ENCODE measurements at regions not wholly inside any gene's neighbourhood (a gene's known extent, or its start where the extent isn't known, plus 50 kb on each side); places are given as distances from the start of the nearest gene placed in this dataset.

DNA sequence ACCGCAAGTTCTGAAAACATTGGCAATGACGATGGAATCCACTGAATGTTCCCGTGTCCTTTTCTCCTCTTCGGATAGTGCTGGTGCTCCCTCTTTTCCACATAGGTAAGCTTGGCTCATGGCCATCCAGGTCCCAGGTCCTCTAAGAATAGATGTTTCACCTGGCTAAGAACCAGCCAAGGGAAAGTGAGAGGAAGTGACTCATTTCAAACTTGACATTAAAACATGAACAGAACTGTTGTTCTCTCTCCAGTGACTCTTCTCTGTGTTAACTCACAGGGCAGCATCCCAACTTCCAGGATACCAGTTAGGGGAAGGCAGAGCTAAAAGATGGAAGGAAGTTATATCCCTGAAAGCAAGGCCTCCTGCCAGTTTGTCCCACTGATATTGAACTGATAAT is 493.8 kb upstream of the CHRM3 start:
- no peak for DNase-seq

DNA sequence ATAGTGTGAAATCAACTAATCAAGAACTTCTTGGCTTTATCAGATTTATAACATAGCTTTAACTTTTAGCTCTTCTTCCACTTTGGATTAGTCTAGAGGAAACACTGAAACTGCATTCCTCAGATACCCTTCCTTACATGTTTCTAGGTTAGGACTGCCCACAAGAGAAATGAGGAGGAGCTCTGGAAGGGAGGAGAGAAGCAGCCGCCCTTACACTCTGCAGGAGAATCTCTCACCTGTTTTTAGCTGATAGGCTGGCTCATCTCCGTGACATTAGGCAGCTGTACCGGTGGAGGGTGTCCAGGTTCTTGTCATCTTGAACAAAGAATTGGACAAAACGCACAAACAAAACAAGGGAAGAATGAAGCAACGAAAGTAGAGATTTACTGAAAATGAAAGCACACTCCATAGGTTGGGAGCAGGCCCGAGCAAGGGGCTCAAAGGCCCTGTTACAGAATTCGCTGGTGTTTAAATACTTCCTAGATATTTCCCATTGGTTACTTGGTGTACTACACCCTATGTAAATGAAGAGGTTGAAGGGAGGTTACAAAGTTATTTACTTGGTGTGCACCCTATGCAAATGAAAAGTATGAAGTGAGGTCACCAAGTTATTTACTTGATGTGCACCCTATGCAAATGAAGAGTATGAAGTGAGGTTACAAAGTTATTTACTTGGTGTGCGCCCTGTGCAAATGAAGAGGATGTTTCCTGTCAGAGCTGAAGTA is 524.9 kb upstream of the CHRM3 start:
- DNase-seq, result no peak

DNA sequence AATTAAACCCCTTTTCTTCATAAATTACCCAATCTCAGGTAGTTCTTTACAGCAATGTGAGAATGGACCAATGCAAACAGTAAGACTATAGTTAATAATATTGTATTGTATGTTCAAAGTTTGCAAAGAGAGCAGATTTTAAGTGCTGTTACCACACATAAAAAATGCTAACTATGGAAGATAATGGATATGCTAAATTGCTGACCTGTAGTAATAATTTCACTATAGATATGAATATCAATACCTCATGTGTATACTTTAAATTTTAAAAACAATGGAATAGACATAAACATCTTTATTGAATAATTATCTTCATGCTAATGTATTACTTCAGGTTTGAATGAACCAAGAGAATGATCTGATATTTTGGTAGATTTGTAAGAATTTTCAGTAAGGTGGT is 552.4 kb upstream of the CHRM3 start:
- DNase-seq, result no peak

DNA sequence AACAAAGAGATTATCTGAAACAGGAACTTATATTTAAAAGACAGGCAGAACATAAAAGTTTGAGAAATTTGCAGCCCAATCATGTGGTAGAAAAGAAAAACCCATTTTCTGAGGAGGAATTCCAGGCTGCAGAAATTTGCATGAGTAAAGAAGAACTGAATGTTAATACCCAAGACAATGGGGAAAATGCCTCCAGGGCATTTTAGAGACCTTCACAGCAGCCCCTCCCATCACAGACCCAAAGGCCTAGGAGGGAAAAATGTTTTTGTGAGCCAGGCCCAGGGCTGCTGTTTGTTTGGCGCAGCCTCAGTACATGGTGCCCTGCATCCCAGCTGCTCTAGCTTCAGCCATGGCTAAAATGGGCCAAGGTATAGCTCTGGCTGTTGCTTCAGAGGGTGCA is 554.3 kb upstream of the CHRM3 start:
- DNase-seq, result no peak

DNA sequence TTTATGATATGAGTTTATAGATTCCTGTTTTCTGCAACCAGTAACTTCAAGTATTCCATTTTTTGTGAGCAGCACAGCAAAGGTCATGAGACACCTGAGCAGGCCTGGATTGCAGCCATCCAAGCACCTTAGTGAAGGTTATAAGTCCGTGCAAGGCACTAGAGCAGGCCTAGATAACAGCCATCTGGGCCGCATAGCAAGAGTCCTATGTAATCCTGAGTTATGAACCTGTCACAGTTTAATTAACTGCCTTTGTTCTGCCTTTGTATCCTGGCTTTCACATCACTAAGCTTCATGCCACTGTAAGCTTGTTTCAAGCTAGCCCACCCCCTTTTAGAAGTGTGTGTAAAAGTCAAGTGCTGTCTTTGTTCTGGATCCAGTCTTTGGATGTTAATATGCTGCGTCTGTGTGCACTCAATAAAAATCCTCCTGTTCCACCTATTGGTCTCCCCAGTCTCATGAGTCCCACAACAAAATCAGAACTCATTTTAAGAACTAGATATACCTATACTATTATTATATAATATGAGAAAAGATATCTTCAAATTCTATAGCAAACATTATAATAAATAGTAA is 556.2 kb upstream of the CHRM3 start:
- no peak for DNase-seq

DNA sequence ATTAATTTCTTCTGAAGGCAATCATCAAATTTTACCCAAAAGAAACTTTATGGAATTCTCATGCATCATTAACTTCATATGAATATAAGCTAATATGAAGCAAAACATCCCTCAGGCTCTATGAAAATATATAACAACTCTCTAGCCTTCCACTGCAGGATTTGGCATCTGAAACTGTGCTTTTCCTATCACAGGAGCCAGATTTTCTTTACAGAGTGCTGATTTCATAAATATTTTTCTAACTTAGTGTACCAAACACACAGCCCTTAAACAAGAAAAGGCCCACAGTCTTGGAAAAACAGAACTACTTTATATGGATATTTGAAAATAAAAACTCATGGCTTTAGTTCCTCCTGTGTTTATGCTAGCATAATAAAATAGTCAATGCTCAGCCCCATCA is 559.5 kb upstream of the CHRM3 start:
- no peak for DNase-seq

DNA sequence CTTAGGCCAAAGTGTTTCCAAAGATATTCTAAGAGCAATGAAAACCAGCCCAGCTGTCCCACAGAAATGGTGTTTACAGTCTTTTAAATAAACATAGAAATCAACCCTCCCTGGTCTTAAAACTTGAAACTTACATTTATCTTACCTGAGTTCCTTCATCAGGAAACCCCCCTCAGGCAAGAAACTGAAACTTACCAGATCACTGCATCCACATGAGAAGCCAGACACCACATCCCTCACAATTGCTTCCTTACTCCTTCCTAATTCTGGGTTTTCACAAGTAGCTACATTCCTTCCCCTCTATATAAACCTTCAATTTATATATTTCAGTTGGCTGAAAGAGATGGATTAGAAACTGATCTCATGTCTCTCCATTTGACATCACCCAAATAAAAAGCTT is 563.0 kb upstream of the CHRM3 start:
- DNase-seq, result no peak

DNA sequence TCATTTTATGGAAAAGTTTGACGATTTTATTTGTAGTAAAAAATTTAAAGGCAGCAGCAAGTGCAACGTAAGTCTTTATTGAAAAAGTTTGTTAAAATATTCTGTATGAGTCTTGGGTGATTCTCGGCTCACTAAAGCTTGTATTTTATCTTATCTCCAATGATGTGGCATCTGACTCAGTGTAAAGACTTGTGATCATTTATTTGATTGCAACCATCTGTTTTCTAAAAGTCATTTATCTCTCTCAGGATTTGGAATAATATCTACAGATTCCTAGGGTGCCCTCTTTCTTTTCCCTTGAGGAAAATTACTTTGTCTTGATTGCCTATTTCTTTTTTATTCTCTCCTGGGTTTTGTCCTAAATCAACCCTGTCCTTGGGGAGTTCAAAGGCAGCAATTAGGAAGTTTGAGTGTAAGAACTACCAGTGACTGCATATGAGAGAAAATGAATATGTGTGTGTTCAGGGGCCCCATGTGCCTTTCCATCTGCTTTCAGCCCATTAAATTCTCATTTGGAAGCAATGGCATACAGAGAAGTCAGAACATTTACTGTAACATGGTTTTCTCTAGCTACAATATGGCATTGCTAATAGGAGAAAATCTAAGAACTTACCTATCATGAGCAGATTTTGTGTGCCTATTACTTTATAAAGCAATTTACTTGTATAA is 575.0 kb upstream of the CHRM3 start:
- DNase-seq, result no peak

DNA sequence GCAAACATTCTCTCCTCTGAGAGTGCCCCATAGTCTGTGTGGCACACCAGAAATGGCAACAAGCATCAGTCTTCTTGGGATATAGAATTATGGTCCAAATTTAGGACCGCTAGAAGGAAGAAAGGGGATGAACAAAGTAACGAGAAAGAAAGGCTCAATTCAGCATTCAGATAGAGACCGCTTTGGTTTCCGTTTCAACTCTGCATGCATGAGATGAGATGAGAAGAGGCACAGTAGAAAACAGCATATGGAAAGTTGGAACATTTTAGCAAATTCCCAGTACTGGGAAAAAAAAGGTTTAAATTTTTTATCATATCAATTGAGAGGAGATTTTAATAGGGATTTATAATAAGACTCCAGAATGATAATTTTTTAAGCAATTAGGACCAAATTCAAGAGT is 595.5 kb upstream of the CHRM3 start:
- no peak for DNase-seq

DNA sequence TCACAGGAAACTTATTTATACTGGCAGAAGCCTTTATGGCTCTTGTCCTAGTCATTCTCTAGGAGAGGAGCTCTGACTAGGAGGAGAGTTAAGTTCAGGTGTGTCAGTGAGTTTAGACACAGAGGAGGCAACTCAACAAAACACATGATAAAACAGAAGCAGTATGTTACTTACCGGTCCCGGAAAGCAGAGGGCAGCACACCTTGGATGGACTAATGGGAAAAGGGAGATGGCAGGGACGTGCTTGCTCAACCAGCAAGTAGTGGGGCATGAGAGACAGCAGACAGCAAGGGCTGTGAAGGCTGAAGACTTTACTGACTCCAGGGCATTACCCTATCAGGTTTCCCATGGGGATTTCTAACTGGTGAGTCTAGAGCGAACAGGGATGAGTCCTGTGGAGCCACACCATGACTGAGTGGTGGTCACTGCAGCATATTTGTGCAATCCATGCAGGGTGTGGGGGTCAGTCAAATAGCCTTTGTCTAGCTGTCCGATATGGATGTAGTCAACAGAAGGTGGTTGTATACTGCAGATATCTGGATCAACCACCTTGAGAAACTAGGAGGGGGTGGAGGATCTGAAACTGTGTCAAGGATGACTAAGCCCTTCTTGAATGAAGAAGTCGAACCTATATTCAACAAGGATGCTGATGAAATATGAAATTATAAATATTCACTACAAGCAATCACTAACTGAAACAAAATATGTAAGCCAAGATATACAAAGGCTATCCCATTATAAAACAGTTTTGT is 596.3 kb upstream of the CHRM3 start:
- no peak for DNase-seq

DNA sequence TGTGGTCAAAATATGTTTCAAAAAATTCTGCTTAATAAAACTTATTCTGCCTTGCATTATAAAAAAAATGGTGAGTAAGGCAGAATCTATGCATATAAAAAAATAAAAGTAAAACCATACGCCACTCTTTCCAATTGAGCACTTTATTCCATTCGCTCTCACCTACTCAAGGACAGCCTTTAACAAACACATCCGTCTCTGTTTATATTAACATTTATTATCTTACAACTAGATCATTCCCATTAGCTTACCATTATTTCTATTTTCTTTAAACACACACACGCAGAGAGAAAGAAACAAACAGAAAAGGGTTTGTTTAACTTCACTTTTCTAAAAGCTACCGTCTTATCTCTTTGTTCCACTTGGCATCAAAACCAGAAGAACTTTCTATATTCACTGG is 598.9 kb upstream of the CHRM3 start:
- no peak for DNase-seq

DNA sequence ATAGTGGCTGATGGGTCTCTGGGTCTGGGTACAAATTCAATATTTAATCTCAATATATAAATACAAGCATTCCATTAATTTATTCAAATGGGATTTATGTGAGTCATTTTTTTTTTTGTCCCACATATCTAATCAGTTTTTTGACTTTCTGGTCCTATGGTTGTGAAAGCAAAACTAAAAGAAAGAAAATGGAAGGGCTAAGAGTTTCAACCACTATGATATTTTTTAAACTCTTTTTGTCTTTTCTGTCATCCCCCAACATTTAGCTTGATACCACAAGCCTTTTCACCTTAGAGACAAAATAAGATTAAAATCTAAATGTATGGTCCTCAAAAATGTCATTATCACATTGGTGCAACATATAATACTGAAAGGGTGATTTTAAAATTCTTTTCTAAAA is 602.7 kb upstream of the CHRM3 start:
- DNase-seq, result no peak

DNA sequence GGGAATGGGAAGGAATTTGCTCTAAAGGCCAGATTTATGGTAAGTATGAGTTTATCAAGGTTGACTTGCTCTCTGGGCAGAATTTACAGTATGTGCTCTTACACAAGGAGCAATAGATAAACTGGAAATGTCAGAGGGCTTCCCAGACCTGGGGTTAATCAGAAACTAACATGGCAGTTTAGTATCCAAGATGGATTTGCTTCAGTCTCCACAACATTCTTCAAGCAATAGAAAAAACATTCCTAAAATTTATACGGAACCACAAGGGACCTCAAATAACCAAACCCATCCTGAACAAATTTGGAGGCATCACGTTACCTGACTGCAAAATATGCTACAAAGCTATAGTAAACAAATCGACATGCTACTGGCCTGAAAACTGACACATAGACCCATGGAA is 606.7 kb upstream of the CHRM3 start:
- no peak for DNase-seq

DNA sequence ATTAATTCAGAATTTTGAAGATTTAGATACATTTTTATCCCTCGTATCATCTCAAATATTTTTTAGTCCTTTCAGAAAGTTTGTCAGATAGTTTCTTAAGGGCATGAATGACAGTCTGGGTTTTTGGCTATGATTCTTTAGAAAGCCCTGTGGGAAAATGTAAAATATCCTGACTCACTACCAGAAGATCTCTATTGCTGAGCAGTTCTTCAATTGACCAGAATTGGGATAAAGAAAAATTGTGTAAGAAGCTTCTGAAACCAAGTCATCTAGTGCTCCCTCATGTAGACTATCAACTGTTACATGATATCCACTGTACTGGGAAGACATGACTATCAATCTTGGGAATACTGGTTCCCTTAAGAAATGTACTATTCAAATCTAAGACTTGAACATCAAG is 608.3 kb upstream of the CHRM3 start:
- no peak for DNase-seq

DNA sequence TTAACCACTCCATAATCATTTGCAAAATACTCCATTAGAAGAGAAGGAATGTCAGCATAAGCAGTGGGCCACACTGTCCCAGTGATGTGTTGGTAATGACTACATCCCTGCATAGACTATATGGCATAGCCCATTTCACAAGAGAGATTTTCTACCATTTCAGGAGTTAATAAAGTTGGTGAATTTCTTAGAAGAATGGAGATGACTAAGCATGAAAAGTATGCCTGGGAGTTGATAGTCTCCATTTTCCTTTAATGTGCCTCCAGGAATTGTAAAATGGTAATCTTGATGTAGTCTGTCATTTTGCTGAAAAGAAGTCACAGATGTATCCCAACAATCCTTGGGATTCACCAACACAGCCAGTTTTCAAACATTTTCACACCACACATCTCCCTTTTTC is 608.8 kb upstream of the CHRM3 start:
- DNase-seq, result no peak

DNA sequence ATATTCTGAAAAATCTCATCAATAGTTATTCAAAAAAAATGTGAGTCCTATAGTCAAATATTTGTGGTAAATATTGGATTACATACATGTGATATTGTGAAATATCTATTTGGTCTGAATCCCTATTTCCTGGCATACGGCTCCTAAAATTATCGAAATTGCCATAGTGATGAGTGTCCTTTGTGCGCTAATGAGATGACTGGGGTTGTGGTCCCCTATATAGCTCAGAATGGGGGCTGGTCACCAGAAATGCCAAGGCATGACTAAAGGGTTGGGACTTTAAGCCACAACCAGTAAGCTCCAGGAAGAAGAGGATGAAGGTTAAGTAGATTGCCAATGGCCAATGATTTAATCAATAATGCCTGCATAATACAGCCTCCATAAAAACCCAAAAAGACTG is 610.2 kb upstream of the CHRM3 start:
- DNase-seq, result no peak

DNA sequence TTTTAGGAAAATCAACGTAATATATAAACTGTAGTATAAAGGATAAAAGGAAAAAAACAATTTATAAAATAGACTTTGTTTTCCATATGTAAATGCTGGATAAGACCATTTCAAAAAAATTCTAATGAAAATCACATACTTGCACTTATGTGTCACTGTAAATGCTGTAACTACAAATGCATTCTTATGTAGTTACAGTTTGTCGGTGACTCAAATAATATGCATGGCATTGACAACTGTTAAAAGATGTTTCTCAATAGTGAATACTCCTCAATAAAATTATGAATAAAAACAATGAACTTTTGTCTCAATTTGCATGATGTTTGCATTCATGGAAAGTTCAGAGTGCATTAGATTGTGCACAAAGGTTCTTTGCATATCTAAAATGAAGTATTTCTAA is 614.0 kb upstream of the CHRM3 start:
- DNase-seq, result no peak

DNA sequence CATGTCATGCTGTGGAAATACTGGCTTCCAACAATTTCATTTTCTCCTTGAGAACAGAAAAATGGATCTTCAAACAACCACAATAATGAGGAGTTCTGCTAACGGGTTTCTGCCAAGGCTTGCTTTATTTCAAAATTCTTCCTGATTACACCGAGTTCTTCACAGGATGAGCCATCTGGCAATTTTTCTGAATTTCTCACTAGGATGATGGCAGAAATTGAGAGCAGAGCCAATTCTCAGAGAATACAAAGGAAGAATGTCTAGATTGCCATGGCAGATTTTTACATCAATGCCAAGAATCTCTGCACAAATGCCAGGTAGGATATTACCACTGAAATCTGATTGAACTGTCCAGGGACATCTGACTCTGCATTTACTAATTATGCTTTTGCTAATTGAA is 619.0 kb upstream of the CHRM3 start:
- DNase-seq, result no peak

DNA sequence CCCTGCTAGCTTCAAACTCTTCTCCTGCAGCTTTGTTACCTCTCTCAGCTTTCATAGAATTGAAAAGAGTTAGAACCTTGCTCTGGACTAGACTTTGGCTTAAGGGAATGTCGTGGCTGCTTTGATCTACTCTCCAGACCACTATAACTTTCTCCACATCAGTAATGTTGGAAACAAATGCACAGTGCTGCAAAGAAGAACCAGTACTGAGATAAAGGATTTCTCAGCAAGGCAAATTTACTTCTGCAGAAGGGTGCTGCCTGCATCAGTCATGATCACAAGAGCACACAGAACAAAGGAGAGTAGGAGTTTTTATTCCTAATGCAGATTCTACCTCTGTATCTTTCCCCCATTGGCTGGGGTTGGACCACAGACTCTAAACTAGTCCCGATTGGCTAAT is 621.6 kb upstream of the CHRM3 start:
- DNase-seq, result no peak

DNA sequence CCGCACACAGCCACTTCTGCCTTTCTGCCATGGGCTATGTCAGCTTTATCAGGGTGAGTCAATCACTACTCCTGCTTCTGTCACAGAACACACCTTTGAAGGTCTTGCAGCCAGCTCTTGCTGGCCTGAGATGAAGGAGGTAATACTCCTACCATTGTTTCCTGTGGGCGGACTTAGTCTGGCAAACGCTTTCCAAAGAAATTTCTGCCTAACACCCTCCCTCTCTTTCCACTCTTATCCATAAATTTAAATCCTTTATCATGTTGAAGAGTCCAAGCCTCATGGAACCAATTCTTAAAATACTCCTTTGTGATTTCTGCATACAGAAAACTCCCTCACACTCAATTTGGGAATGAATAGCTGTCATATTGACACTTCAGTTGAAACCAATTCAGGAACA is 633.1 kb upstream of the CHRM3 start:
- no peak for DNase-seq

DNA sequence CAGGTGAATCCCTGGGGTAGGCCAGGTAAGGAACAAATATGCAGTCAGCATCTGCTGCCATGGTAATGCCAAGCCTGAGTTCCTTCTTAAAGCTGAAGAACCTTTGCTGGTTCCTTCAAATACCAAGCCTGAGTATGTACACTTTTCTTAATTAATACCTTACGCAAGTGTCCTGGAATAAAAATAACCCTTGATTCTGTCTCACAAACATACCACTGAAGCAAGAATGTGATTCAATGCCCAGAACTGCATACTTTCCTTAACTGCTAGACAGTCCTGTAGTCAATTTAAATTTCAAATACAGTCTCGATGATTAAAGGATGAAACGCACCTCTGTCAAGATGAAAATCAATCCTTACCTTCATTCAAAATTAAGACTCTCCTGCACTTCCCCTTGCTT is 634.0 kb upstream of the CHRM3 start:
- DNase-seq, result no peak

DNA sequence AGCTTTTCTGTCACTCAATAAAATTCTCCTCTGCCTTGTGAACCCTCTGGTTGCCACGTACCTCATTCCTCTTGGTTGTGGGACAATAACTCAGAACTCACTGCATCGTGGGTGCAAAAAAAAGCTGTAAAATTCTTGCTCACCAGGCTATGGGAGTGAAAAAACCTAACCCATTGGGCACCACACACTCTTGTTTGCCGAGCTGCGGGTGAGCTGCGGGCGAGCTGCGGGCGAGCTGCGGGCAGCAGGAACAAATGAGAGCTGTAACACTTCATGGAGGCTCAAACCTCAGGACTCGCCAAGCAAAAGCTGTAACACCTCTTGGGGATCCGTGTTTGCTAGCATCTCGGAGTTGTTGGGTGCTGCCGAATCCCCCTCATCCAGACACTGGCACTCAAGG is 641.3 kb upstream of the CHRM3 start:
- DNase-seq, result no peak

DNA sequence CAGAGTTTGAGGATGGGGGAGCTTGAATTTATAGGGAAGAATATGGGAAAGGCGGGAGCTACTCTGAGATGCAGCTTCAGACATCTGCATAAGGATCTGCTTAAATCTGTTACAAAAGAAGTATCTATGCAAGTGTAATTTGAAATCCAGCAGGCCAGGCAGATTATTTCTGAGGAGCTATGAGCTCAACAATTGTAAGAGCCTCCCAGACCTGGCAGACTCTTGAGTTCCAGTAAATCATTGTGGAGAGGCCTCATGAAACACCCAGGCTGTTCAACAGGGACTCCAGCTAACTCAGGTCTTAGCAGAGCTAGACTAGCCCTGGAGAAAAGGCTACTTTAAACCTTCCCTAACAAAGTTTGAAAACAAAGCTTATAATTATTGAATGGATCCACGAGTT is 647.5 kb upstream of the CHRM3 start:
- no peak for DNase-seq

DNA sequence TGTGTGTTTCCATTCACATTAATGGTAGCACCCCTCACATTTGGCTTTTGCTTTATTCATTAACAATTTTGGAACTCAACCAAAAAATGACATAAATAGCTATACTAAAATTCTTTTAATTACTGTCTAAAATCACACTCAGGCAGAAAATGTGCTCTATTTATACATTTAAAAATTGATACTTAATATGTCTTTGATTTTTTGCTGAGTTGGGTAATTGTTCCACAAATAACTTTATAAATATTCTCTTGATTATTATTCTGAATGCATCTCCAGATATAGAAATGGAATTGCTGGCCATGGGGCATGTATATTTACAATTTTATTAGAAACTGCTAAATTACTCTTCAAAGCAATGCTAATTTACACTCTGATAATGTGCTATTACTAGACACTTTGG is 658.7 kb upstream of the CHRM3 start:
- DNase-seq, result no peak

Data from activated naive CD4-positive, alpha-beta T cell treated with Interleukin-2 at 50 U/mL for 16 hours (primary cell).